MCF 10A (cell line): ENCODE measurements at regions not wholly inside any gene's neighbourhood (a gene's known extent, or its start where the extent isn't known, plus 50 kb on each side); places are given as distances from the start of the nearest gene placed in this dataset.
A peak's percentile ranks its signal among the peaks of the same experiment; 100 is the strongest.
"Not testable (repeated sequence)": the region's sequence is repeated elsewhere in the genome, so short reads cannot be mapped to it uniquely, and the experiment has no call there.

ENCODE experiments used
- BruUV-seq: library from RNA; stranded (reverse); fragments of 400-500 nt; replicated peaks from 2 replicates; lab custom pipeline; 2021; lab: Mats Ljungman, UMichigan
- CTCF ChIA-PET: fragments of 300-600 bp; sonication (Branson Sonifier 250); formaldehyde crosslinking; extraction: SDS; loops from one replicate; lab custom pipeline; 2021; ENCODE audit warnings: antibody characterized with exemption, inconsistent platforms; lab: Yijun Ruan, JAX
- POLR2A ChIA-PET: fragments of 300-600, 350-650 bp; sonication (Branson Sonifier 250); formaldehyde crosslinking; extraction: SDS; loops from one replicate; lab custom pipeline; 2020; ENCODE audit warnings: antibody characterized with exemption, inconsistent platforms; lab: Yijun Ruan, JAX
- DNase-seq: peaks from one replicate; pipeline ENCODE4 v3.0.0-alpha.2; 2018; ENCODE audit not compliant: unreplicated experiment
- H3K27ac Mint-ChIP-seq: one replicate; pipeline ENCODE4 v1.8.0; 2022; ENCODE audit warnings: mild to moderate bottlenecking, low read depth, mixed read lengths; ENCODE audit not compliant: unreplicated experiment
- H3K27me3 Mint-ChIP-seq: one replicate; pipeline ENCODE4 v1.8.0; 2022; ENCODE audit warnings: mixed read lengths; ENCODE audit not compliant: insufficient read depth, unreplicated experiment
- H3K36me3 Mint-ChIP-seq: one replicate; pipeline ENCODE4 v1.8.0; 2022; ENCODE audit warnings: mild to moderate bottlenecking, moderate library complexity, mixed read lengths; ENCODE audit not compliant: insufficient read depth, unreplicated experiment
- H3K4me1 Mint-ChIP-seq: one replicate; pipeline ENCODE4 v1.8.0; 2022; ENCODE audit warnings: mixed read lengths; ENCODE audit not compliant: insufficient read depth, unreplicated experiment
- H3K4me3 Mint-ChIP-seq: one replicate; pipeline ENCODE4 v1.8.0; 2022; ENCODE audit warnings: mild to moderate bottlenecking, moderate library complexity, mixed read lengths; ENCODE audit not compliant: unreplicated experiment
- H3K9me3 Mint-ChIP-seq: one replicate; pipeline ENCODE4 v1.8.0; 2022; ENCODE audit warnings: mixed read lengths; ENCODE audit not compliant: unreplicated experiment
- intact Hi-C: fragments of 100-400 bp; cut with micrococcal nuclease; formaldehyde crosslinking; loops from 2 replicates; pipeline ENCODE4 v1.14.1; 2022

DNA sequence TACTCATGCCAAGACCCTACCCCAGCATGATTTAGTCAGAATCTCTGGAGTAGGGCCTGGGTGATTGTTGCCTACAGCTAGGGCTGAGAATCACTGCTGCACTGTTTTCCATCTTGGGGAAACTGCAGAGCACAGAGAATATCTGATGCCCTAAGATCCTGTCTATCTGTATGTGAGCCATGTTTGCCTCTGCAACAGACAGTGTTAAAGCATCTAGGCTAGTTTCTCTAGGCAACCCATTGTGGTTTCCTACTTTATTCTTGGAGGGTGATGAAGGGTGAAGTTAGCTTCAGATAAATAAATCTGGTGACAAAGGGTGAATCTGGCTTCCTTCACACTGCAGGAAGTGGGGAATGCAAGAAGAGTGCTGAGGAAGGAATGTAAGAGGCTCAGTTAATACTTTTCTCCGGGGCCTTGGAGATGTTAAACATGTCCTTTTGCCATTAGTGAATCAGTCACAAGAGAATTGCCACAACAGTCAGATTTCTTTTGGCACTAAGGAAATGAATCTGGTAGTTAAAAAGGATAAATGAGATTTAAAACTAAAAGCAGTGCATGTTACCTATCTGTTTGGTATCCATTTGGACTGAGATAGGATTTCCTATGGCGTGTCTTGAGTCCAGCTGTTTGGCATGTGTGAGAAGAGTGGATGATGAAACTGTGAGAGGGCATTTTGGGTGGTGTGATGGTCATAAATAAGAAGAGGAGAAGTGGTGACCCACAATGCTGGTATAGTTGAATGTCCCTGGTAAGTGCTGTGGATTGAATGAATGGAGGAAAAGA, 119.6 kb upstream of the IKBKE start:
- H3K36me3 Mint-ChIP-seq, intact Hi-C loops, H3K27me3 Mint-ChIP-seq, DNase-seq, CTCF ChIA-PET, BruUV-seq, POLR2A ChIA-PET, H3K4me3 Mint-ChIP-seq, H3K4me1 Mint-ChIP-seq, H3K27ac Mint-ChIP-seq, H3K9me3 Mint-ChIP-seq: not testable (repeated sequence)

DNA sequence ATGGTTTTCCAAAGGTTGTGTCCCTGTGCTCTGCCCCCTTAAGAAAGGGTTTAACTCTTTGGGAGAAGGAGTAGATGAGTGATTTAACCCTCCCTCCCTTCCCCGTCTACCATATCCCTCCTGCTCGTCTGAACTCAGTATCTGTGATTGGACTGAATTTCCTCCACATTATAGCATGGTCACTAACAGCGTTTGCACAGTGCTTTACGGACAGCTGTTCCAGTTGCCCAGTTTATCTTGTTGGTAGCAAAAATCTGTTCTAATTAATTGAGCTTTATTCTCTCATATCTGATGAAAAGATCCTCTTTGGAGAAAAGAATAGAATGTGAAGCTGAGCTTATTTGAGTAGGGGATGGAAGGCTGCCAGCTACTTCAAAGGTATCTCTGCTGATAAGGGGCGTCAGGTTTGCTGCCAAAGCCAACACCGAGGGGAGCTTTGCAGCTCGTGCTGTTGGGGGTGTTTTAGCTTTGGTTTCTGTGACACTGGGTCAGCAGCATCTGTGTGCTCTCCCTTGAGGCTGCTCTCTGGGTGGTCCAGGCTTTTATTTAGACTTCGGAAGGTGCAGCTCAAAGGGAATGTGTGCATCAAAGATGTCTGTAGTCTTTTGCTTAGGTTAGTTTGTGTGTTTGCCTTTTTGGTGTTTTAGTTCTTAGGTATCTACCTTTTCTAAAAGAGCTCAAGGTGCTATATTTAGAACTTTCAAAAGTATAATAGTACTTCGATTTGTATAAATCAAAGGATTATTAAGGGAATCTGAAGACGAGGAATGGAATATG, 118.8 kb upstream of the IKBKE start:
- H3K36me3 Mint-ChIP-seq, intact Hi-C loops, DNase-seq, H3K4me1 Mint-ChIP-seq, POLR2A ChIA-PET, BruUV-seq, H3K9me3 Mint-ChIP-seq, H3K27ac Mint-ChIP-seq, H3K27me3 Mint-ChIP-seq, CTCF ChIA-PET, H3K4me3 Mint-ChIP-seq: not testable (repeated sequence)

DNA sequence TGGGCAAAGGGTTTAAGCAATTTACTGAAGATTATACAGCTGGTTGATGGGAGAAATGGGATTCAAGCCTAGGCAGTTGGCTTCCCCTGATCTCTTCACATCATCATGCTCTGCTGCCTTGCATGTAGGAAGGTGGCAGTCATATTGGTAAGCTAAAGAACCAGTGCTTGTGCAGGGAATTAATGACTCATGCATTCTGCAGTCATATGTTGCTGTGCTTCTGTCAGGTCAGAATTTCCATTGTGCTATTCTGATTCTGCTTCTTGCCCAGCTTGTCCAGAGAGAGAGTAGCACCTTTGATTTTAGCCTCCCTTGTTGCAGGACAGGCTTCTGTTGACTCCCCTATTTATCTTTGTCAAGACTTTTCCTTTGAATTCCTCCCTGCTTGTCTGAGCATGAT, 114.0 kb upstream of the IKBKE start:
- peaks cover 12% of the 10 kb centered on the region for H3K4me1 Mint-ChIP-seq
- H3K27me3 Mint-ChIP-seq, CTCF ChIA-PET, H3K27ac Mint-ChIP-seq, intact Hi-C loops, H3K36me3 Mint-ChIP-seq, BruUV-seq, H3K9me3 Mint-ChIP-seq, H3K4me3 Mint-ChIP-seq, POLR2A ChIA-PET: not testable (repeated sequence)
- peak; percentile 48 for DNase-seq

DNA sequence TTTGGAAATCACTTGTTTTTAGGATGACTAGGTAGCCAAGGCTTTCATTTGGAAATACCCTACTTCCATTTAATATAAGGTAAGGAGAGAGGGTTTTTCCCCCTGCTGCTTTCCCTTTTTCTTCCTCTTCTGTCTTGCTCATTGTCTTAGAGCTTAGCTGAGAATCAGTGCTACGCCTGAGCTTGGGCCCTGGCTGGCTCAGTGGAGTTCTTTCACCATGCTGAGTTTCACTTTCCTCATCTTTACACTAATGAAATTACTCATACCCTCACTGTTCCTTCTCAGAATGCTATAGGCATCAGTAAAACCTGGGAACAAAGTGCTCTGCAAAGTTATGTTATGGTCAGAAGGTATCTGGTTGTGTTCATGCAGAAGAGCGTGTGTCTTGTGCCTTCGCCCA, 112.3 kb upstream of the IKBKE start:
- H3K27me3 Mint-ChIP-seq, POLR2A ChIA-PET, CTCF ChIA-PET, H3K4me3 Mint-ChIP-seq, DNase-seq, BruUV-seq, H3K36me3 Mint-ChIP-seq, H3K9me3 Mint-ChIP-seq, intact Hi-C loops: not testable (repeated sequence)
- H3K27ac Mint-ChIP-seq, result peak overlapping the region; percentile 83
- peaks cover 17% of the 10 kb centered on the region for H3K4me1 Mint-ChIP-seq

DNA sequence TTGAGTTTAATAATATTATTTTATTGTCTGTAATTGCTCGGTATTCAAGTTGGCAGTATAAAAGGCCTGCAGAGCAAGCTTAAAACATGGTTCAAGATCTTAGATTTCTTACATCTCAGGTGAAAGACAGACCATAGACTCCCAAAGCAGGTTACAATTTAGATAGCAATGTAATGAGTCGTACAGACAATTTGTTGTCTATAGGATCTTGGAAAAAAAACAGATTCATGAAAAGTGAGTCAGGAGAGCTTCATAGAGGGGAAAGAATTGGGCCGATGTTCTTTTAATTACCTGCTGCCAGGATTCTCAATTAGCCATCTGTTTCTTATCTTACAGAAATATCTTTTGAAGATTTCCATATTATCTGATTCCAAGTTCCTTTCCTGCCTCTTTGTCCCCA, 111.5 kb upstream of the IKBKE start:
- intact Hi-C loops, POLR2A ChIA-PET, BruUV-seq, H3K27ac Mint-ChIP-seq, H3K4me3 Mint-ChIP-seq, H3K27me3 Mint-ChIP-seq, DNase-seq, H3K9me3 Mint-ChIP-seq, CTCF ChIA-PET, H3K36me3 Mint-ChIP-seq: not testable (repeated sequence)
- peaks cover 17% of the 10 kb centered on the region for H3K4me1 Mint-ChIP-seq

DNA sequence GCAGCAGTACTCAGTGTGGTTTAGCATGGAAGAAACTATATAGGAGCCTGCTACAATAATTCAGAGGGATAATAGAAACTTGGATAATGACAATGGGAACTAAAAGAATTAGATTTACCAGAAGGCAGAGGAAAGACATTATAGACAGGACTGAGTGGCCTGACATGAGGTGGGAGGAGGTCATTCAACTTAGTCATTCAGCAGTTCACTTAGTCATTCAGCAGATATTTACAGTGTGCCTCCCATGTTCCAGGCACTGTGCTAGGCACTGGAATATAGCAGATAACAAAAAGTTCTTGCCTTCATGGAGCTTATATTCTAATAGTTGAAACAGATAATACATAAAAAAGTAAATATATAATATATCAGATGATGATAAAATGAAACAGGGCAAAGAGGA, 110.9 kb upstream of the IKBKE start:
- H3K36me3 Mint-ChIP-seq, H3K4me3 Mint-ChIP-seq, POLR2A ChIA-PET, H3K27ac Mint-ChIP-seq, H3K27me3 Mint-ChIP-seq, BruUV-seq, intact Hi-C loops, CTCF ChIA-PET, DNase-seq, H3K9me3 Mint-ChIP-seq: not testable (repeated sequence)
- H3K4me1 Mint-ChIP-seq, result peaks cover 17% of the 10 kb centered on the region
